IPS-18a (cell line): ENCODE measurements at regions not wholly inside any gene's neighbourhood (a gene's known extent, or its start where the extent isn't known, plus 50 kb on each side); places are given as distances from the start of the nearest gene placed in this dataset.

ENCODE experiments used
- H3K27ac ChIP-seq: one replicate; pipeline ENCODE4 v1.5.1; 2013; ENCODE audit warnings: low read length
- H3K27me3 ChIP-seq: one replicate; pipeline ENCODE4 v1.6.1; 2013; ENCODE audit warnings: mild to moderate bottlenecking, low read length; ENCODE audit not compliant: control insufficient read depth, insufficient read depth
- H3K36me3 ChIP-seq: one replicate; pipeline ENCODE4 v1.6.1; 2013; ENCODE audit warnings: low read depth, low read length; ENCODE audit not compliant: control insufficient read depth
- H3K4me1 ChIP-seq: one replicate; pipeline ENCODE4 v1.6.1; 2013; ENCODE audit warnings: low read depth, low read length; ENCODE audit not compliant: control insufficient read depth
- H3K4me3 ChIP-seq: one replicate; pipeline ENCODE4 v1.5.1; 2013; ENCODE audit warnings: low read length
- H3K9ac ChIP-seq: one replicate; pipeline ENCODE4 v1.6.1; 2013; ENCODE audit warnings: mild to moderate bottlenecking, low read length, moderate library complexity
- H3K9me3 ChIP-seq: one replicate; pipeline ENCODE4 v1.6.1; 2013; ENCODE audit warnings: low read depth, low read length; ENCODE audit not compliant: control insufficient read depth

- Histone ChIP-seq H3K4me3 (no peak overlapping the region), H3K36me3 (no peaks in the 10 kb centered on the region), H3K9ac (no peak overlapping the region), H3K27me3 (no peaks in the 10 kb centered on the region), H3K4me1 (no peaks in the 10 kb centered on the region), H3K27ac (no peak overlapping the region), H3K9me3 (no peaks in the 10 kb centered on the region)
These were observed 348.9 kb upstream of the CPEB2 start for GRCh38 chr4:14653338-14653737.

DNA sequence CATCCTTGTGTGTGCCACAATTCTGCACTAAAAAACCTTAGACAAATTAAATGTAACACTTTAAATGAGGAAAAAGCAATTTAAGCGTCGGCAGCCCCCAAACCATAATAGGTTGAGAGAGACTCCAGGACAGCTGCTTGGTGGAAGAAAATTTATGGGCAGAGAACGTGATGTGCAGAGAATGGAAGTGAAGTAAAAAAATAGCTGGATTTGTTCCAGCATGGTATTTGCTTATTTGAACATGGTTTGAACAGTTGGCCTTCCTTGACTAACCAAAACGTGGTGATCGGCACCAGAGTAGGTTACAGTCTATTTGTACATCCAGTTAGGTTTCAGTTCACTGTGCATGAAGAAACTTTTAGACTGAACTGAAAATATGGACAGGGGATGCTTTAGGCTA is 343.0 kb upstream of the CPEB2 start:
- Histone ChIP-seq H3K9me3 (no peaks in the 10 kb centered on the region), H3K27me3 (no peaks in the 10 kb centered on the region), H3K9ac (no peak overlapping the region), H3K4me3 (no peak overlapping the region), H3K27ac (no peak overlapping the region), H3K4me1 (no peaks in the 10 kb centered on the region), H3K36me3 (no peaks in the 10 kb centered on the region)

- no peaks in the 10 kb centered on the region for H3K9me3 ChIP-seq
- no peaks in the 10 kb centered on the region for H3K36me3 ChIP-seq
- no peak overlapping the region for H3K4me3 ChIP-seq
- no peak overlapping the region for H3K9ac ChIP-seq
- no peaks in the 10 kb centered on the region for H3K27me3 ChIP-seq
- no peaks in the 10 kb centered on the region for H3K4me1 ChIP-seq
- no peak overlapping the region for H3K27ac ChIP-seq
These were observed 334.6 kb upstream of the CPEB2 start for GRCh38 chr4:14667624-14668151.

DNA sequence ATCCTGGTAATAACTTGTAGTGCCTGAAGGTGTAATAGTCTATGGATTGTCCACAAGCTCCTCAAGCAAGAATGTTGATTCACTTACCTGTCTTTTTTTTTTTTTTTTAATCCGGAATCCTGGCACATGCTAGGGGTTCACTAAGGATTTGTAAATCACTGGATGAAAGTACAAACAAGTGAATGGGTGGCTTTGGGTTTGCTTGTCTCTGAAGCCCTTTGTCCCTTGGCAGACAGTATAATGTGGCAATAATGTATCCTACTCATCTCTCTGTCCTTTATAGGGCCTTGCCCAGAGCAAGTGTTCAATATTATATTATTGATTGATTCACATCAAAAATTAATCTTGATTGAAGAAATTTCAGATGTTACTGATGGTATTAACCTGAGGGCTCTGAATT is 334.0 kb upstream of the CPEB2 start:
- Histone ChIP-seq H3K4me3 (no peak overlapping the region), H3K9ac (no peak overlapping the region), H3K27me3 (no peaks in the 10 kb centered on the region), H3K36me3 (no peaks in the 10 kb centered on the region), H3K9me3 (no peaks in the 10 kb centered on the region), H3K27ac (no peak overlapping the region), H3K4me1 (no peaks in the 10 kb centered on the region)

GRCh38 chr4:14669371-14669770 is 332.9 kb upstream of the CPEB2 start:
- Histone ChIP-seq H3K4me3 (no peak overlapping the region), H3K4me1 (no peaks in the 10 kb centered on the region), H3K9ac (no peak overlapping the region), H3K27me3 (no peaks in the 10 kb centered on the region), H3K27ac (no peak overlapping the region), H3K9me3 (no peaks in the 10 kb centered on the region), H3K36me3 (no peaks in the 10 kb centered on the region)

- no peak overlapping the region for H3K27ac ChIP-seq
- H3K4me1 ChIP-seq, result no peaks in the 10 kb centered on the region
- H3K4me3 ChIP-seq, result no peak overlapping the region
These were observed 331.1 kb upstream of the CPEB2 start for GRCh38 chr4:14671146-14671545.

GRCh38 chr4:14675279-14675985 is 326.8 kb upstream of the CPEB2 start:
- Histone ChIP-seq H3K4me3 (no peak overlapping the region), H3K9me3 (no peaks in the 10 kb centered on the region), H3K9ac (no peak overlapping the region), H3K36me3 (no peaks in the 10 kb centered on the region), H3K27me3 (no peaks in the 10 kb centered on the region), H3K27ac (no peak overlapping the region), H3K4me1 (no peaks in the 10 kb centered on the region)

More at GRCh38 chr4:14671146-14671545, 331.1 kb upstream of the CPEB2 start:
- no peaks in the 10 kb centered on the region for H3K9me3 ChIP-seq
- H3K27me3 ChIP-seq, result no peaks in the 10 kb centered on the region
- H3K9ac ChIP-seq, result no peak overlapping the region
- no peaks in the 10 kb centered on the region for H3K36me3 ChIP-seq

GRCh38 chr4:14679906-14680305 is 322.4 kb upstream of the CPEB2 start:
- H3K4me1 ChIP-seq, result no peaks in the 10 kb centered on the region
- no peak overlapping the region for H3K9ac ChIP-seq
- H3K9me3 ChIP-seq, result no peaks in the 10 kb centered on the region
- no peak overlapping the region for H3K27ac ChIP-seq
- no peaks in the 10 kb centered on the region for H3K27me3 ChIP-seq
- no peaks in the 10 kb centered on the region for H3K36me3 ChIP-seq
- no peak overlapping the region for H3K4me3 ChIP-seq

DNA sequence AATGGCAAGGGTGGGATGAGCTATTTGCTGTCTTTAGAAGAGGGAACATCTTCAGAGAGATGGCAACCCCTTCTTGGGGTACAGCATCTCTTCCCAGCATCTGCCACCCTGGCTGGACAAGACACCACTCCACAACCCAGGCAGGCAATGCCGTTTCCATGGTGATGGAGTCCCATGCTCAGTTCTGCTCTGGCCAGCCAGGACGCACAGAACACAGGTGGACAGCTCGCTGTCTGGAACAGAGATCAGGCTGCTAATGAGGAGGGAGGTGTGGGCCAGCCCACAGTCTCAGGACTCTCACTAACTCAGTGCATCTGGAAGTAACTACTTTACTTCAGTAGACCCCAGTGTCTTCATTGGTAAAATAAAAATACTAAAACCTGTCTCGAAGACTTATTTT is 321.0 kb upstream of the CPEB2 start:
- Histone ChIP-seq H3K9me3 (no peaks in the 10 kb centered on the region), H3K4me3 (no peak overlapping the region), H3K9ac (no peak overlapping the region), H3K4me1 (no peaks in the 10 kb centered on the region), H3K36me3 (no peaks in the 10 kb centered on the region), H3K27ac (no peak overlapping the region), H3K27me3 (no peaks in the 10 kb centered on the region)

- Histone ChIP-seq H3K27me3 (no peaks in the 10 kb centered on the region), H3K36me3 (no peaks in the 10 kb centered on the region), H3K9ac (no peak overlapping the region), H3K4me1 (no peaks in the 10 kb centered on the region), H3K9me3 (no peaks in the 10 kb centered on the region), H3K27ac (no peak overlapping the region), H3K4me3 (no peak overlapping the region)
These were observed 308.6 kb upstream of the CPEB2 start for GRCh38 chr4:14693728-14694127.

GRCh38 chr4:14695095-14695845 is 307.0 kb upstream of the CPEB2 start:
- no peaks in the 10 kb centered on the region for H3K36me3 ChIP-seq

DNA sequence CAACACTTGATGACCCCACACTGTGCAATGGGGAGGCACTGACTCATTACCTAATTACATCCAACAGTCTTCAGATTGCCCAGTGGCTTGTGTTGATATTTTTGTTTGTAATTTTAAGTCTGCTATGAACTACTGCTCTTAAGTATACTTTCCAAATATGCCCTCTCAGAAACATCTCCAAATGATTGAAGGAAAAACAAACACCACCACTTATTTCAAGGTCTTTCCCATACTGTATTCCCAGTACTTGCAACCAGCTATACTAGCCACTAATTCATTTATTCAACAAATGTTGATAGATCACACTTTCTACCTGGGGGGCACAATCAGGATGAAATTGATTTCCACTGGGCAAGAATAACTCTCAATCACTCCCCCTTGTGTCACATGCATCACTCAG is 302.2 kb upstream of the CPEB2 start:
- Histone ChIP-seq H3K27me3 (no peaks in the 10 kb centered on the region), H3K36me3 (no peaks in the 10 kb centered on the region), H3K27ac (no peak overlapping the region), H3K9me3 (no peaks in the 10 kb centered on the region), H3K4me1 (no peaks in the 10 kb centered on the region), H3K4me3 (no peak overlapping the region), H3K9ac (no peak overlapping the region)

More at GRCh38 chr4:14695095-14695845, 307.0 kb upstream of the CPEB2 start:
- Histone ChIP-seq H3K27ac (no peak overlapping the region), H3K9ac (no peak overlapping the region), H3K9me3 (no peaks in the 10 kb centered on the region), H3K27me3 (no peaks in the 10 kb centered on the region), H3K4me1 (no peaks in the 10 kb centered on the region), H3K4me3 (no peak overlapping the region)
